Urinary bladder (tissue), 3 donors: ENCODE measurements at regions not wholly inside any gene's neighbourhood (a gene's known extent, or its start where the extent isn't known, plus 50 kb on each side); places are given as distances from the start of the nearest gene placed in this dataset.

Experiments
- DNase-seq: peaks from one replicate; pipeline ENCODE4 v3.0.0-alpha.2; 2015; ENCODE audit errors: extremely low spot score
- H3K27ac ChIP-seq: one replicate; pipeline ENCODE4 v1.5.1; 2013; ENCODE audit warnings: low read depth, mild to moderate bottlenecking, moderate library complexity
- H3K36me3 ChIP-seq: one replicate; pipeline ENCODE4 v1.6.1; 2013; ENCODE audit warnings: mild to moderate bottlenecking, moderate library complexity; ENCODE audit not compliant: insufficient read depth
- H3K4me1 ChIP-seq: one replicate; pipeline ENCODE4 v1.6.1; 2013; ENCODE audit warnings: mild to moderate bottlenecking, moderate library complexity; ENCODE audit not compliant: insufficient read depth
- H3K4me3 ChIP-seq: one replicate; pipeline ENCODE4 v1.5.1; 2013; ENCODE audit warnings: low read depth, low read length
- WGBS: extraction: QIAGEN DNeasy Blood & Tissue Kit; methylation state at CpG from one replicate; pipeline ENCODE4 v1.1.7; 2013; 5-methylcytosine and 5-hydroxymethylcytosine counted together
- donor health status: healthy with polysubstance abuse.
- donor health status: healthy.

DNA sequence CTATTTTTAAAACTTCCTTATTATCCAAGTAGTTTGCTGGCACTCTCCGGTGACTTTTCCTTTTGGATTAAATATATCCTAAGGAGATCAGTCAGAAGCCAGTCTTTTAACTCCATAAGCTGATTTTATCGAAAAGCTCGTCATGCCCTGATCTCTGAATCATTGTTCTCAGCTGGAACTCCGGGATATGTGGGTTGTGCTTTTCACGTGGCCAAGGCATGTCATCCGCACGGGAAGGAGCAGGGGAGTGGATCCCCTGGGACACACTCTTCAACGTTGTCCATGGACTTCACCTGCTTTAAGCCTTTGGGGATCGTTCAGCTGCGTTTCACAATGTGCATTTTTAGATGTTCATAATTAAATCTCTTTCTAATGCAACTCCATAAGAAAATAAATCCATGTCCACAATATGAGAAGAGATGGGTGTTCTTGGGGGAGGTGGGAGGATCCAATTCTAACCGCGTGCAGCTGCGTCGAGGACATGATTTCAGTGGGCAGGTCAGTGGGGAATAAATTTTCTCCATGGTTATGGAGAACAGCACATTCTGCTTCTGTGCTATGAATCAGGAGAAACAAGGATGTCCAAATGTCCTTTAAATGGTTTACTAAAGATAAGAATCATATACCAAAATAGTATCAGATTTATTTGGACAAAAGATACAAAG lies 229.5 kb upstream of the ADARB2 start:
- Histone ChIP-seq H3K4me3 (no peak overlapping the region), H3K4me1 (no peaks in the 10 kb centered on the region), H3K27ac (no peak overlapping the region), H3K36me3 (no peaks in the 10 kb centered on the region)
- no peak for DNase-seq
- 76% methylated on average over 14 of the region's 14 CpGs for WGBS

GRCh38 chr10:1964476-1964875 lies 227.2 kb upstream of the ADARB2 start:
- DNase-seq: no peak
- no peaks in the 10 kb centered on the region for H3K36me3 ChIP-seq
- WGBS: 91% methylated on average over 24 of the region's 24 CpGs
- no peak overlapping the region for H3K27ac ChIP-seq
- H3K4me3 ChIP-seq: no peak overlapping the region
- no peaks in the 10 kb centered on the region for H3K4me1 ChIP-seq

DNA sequence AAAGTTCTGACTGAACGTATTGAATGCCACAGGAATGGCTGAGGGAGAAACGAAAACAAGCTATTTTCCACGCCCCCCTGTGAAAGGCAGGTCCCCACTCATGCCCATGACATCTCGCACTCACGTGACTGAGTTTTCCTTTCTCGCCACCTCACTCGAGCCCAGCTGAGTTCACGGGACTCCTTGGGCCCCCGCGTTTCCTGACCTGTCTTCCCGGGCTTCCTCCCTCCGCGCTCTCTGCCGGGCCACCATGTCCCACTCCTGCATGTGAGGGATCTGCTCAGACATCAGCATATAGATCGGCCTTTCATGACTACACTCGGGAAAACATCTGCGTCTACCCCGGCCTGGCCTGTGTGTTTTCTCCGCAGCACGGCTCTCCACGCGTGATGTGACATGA lies 226.0 kb upstream of the ADARB2 start:
- Histone ChIP-seq H3K27ac (no peak overlapping the region), H3K4me3 (no peak overlapping the region), H3K36me3 (no peaks in the 10 kb centered on the region), H3K4me1 (no peaks in the 10 kb centered on the region)
- WGBS: 94% methylated on average over 22 of the region's 22 CpGs
- no peak for DNase-seq

DNA sequence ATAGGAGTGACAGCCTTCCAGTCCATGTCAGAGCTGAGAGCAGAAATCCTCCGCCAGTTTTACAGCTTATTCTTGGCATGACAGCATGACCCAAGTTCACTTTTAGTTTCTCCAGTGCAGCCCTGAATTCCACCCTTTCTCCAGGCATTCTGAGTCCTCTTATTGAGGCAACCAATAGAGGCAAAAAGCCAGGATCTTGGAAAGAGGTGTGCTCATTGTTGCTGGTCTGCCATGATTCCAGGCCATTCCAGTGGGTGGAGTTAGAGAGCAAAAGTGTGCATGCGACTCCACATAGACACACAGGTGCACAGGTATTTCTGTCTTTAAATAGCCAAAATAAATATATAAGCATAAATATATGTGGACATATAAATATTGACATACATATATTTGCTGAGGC lies 224.7 kb upstream of the ADARB2 start:
- WGBS: 83% methylated on average over 2 of the region's 2 CpGs
- no peak for DNase-seq
- H3K36me3 ChIP-seq: no peaks in the 10 kb centered on the region
- H3K4me1 ChIP-seq: no peaks in the 10 kb centered on the region
- no peak overlapping the region for H3K4me3 ChIP-seq
- H3K27ac ChIP-seq: no peak overlapping the region

DNA sequence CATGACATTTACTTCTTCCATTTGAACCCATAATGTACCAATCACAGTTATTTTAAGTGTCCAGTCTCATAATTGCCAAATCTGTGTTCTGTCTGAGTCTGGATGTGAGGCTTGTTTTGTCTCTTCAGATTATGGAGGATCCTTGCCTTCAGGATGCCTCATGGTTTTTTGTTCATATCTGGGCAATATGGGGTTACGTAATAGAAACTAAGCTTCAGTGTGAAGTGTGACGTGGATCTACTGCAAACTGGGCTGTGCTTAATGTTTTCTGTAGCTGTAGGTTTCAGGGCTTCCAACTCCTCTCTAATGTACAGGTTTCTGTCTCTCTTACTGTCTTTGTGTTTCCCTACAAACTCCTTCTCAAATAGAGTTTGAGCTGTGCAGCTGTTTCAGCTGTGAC lies 223.7 kb upstream of the ADARB2 start:
- DNase-seq: no peak
- H3K36me3 ChIP-seq: no peaks in the 10 kb centered on the region
- H3K27ac ChIP-seq: no peak overlapping the region
- no peak overlapping the region for H3K4me3 ChIP-seq
- H3K4me1 ChIP-seq: no peaks in the 10 kb centered on the region
- WGBS: 90% methylated on average over 2 of the region's 2 CpGs

DNA sequence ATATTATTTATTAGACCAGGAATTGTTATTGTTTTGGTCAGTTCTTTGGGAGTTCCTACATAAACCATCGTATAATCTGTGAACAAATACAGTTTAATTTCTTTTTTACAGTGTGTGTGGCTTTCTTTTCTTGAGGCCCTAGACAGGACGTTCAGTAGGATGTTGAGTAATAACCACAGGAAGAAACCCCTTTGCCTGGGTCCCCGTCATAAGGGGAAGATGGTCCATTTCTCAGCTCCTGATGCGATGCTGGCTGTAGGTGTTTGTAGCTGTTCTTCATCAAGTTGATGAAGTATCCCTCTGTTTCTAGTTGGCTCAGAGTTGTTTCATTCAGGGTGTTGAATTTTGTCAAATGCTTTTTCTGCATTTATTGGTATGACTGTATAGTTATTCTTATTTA lies 219.7 kb upstream of the ADARB2 start:
- Histone ChIP-seq H3K36me3 (no peaks in the 10 kb centered on the region), H3K4me1 (no peaks in the 10 kb centered on the region), H3K4me3 (no peak overlapping the region), H3K27ac (no peak overlapping the region)
- no peak for DNase-seq
- 71% methylated on average over 4 of the region's 4 CpGs for WGBS

DNA sequence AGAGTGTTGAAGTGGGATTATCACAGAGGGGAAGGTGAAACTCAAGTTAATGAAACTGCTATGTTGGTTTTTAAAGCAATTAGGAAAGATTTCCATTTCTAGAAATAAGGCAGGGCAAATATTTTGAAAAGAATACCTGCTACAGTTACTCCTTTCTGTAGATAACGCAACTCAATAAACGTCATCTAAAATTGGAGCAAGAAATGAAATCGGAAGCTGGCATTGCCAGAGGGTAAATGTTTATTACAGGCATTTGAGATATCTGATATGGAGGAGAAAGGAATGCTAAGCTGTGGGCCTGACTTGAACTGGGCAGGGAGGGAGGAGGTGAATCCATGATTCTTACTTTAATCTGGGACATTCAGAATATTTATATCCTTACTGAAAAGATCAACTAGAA lies 217.0 kb upstream of the ADARB2 start:
- H3K27ac ChIP-seq: no peak overlapping the region
- no peak overlapping the region for H3K4me3 ChIP-seq
- 26% methylated on average over 3 of the region's 3 CpGs for WGBS
- no peaks in the 10 kb centered on the region for H3K36me3 ChIP-seq
- DNase-seq: no peak
- no peaks in the 10 kb centered on the region for H3K4me1 ChIP-seq

GRCh38 chr10:1952126-1953095 lies 215.1 kb upstream of the ADARB2 start:
- DNase-seq: no peak
- WGBS: 95% methylated on average over 55 of the region's 55 CpGs
- Histone ChIP-seq H3K27ac (no peak overlapping the region), H3K4me3 (no peak overlapping the region), H3K36me3 (no peaks in the 10 kb centered on the region), H3K4me1 (no peaks in the 10 kb centered on the region)

DNA sequence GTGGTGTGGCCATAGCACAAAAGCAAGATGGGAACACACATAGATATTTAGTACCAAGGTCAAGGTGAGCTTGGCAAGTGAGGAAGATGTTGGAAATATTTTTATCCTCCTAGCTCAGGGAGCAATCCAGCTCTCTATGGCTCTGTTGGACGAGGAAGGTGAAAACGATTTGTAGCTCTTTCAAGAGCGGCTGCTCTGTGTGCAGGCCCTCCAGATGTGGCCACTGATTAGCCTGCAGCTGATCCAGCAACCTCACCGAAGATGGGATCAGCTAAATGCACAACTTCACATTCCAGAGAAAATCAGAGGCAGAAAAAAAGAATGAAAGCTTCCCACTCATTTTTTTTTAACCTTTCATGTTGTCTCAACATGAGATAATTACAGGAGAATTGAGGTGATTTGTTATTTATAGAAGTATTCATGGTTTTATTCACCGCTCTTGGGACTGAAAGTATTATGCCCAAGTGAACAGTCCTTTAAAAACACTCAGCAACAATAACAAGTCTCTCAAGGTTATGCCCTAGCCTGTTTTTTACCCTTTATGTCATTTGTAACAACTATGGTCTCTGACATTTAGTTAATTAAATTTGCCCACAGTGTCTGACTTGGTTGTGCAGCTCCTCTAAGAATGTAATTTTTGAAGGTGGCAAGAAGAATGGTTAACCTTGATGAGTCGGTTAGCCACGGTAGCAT lies 213.6 kb upstream of the ADARB2 start:
- no peaks in the 10 kb centered on the region for H3K4me1 ChIP-seq
- no peak overlapping the region for H3K27ac ChIP-seq
- DNase-seq: no peak
- no peaks in the 10 kb centered on the region for H3K36me3 ChIP-seq
- WGBS: 73% methylated on average over 7 of the region's 7 CpGs
- H3K4me3 ChIP-seq: no peak overlapping the region

DNA sequence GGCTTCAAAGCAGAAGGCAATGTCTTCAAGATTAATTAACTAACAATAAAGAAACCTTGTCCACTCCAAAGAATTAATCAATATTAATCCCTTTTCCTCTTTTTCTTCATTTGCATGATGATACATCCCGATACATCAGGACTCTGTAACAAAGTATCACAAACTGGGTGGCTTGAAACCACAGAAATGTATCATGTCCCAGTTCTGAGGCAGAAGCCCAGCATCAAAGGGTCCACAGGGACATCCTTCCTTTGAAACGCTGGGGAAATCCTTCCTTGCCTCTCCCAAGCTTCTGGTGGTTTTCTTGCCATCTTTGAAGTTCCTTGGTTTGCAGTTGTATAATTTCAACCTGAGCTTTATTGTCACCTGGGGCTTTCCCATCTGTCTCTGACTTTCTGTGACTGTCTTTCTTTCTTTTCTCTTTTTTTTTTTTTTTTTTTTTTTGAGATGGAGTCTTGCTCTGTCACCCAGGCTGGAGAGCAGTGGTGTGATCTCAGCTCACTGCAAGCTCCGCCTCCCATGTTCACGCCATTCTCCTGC lies 210.2 kb upstream of the ADARB2 start:
- Histone ChIP-seq H3K4me1 (no peaks in the 10 kb centered on the region), H3K27ac (no peak overlapping the region), H3K36me3 (no peaks in the 10 kb centered on the region), H3K4me3 (no peak overlapping the region)
- 95% methylated on average over 4 of the region's 4 CpGs for WGBS
- no peak for DNase-seq

- WGBS: 91% methylated on average over 11 of the region's 11 CpGs
- H3K36me3 ChIP-seq: no peaks in the 10 kb centered on the region
- H3K4me1 ChIP-seq: no peaks in the 10 kb centered on the region
- H3K4me3 ChIP-seq: no peak overlapping the region
- no peak overlapping the region for H3K27ac ChIP-seq
- no peak for DNase-seq
Measured at GRCh38 chr10:1944487-1944886, 207.2 kb upstream of the ADARB2 start.

DNA sequence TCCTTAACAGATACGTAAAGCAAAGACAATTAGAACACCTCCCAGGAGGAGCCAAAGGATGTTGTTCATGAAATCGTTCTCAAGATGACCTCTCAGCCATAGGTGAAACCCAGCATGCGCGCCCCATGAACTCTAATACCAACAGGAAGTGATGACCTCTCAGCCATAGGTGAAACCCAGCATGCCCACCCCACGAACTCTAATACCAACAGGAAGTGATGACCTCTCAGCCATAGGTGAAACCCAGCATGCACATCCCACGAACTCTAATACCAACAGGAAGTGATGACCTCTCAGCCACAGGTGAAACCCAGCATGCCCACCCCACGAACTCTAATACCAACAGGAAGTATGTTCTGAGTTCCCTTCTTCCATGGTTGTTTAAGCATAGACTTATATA lies 205.2 kb upstream of the ADARB2 start:
- Histone ChIP-seq H3K27ac (no peak overlapping the region), H3K36me3 (no peaks in the 10 kb centered on the region), H3K4me3 (no peak overlapping the region), H3K4me1 (no peaks in the 10 kb centered on the region)
- 64% methylated on average over 7 of the region's 7 CpGs for WGBS
- no peak for DNase-seq

GRCh38 chr10:1939016-1939415 lies 201.7 kb upstream of the ADARB2 start:
- Histone ChIP-seq H3K4me1 (no peaks in the 10 kb centered on the region), H3K27ac (no peak overlapping the region), H3K36me3 (no peaks in the 10 kb centered on the region), H3K4me3 (no peak overlapping the region)
- DNase-seq: no peak
- WGBS: 86% methylated on average over 17 of the region's 17 CpGs
